ENCODE measurements at regions not wholly inside any gene's neighbourhood (a gene's known extent, or its start where the extent isn't known, plus 50 kb on each side); places are given as distances from the start of the nearest gene placed in this dataset.

DNA sequence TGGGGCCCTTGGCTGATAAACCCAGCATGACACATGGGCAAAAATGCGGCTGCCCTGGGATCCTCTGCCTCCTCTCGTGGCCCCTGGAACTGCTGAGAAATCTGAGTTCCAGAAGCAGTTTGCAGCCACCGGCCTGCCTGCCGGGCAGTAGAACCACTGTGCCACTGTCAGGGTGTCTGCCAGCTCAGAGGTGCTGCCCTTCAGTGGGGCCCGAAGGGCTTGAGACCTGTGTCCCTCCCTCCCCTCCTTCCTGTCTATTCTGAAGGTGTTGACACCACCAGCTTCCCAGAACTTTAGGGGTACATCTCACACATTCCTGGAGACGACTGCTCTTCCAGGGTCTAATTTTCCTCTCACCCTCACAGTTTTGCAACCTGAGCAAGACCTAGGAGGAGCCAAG lies 88.2 kb upstream of the POMGNT2 start:
- TF ChIP-seq, protein P1, sequence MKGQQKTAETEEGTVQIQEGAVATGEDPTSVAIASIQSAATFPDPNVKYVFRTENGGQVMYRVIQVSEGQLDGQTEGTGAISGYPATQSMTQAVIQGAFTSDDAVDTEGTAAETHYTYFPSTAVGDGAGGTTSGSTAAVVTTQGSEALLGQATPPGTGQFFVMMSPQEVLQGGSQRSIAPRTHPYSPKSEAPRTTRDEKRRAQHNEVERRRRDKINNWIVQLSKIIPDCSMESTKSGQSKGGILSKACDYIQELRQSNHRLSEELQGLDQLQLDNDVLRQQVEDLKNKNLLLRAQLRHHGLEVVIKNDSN (IDR thresholded peaks at IDR 0.05), result no peak
- no peak for TF ChIP-seq ZBTB7A (IDR thresholded peaks at IDR 0.05; ENCODE audit: low read depth)
- TF ChIP-seq NFIC (IDR thresholded peaks at IDR 0.05), result no peak
- no peak for TF ChIP-seq TEAD4 (IDR thresholded peaks at IDR 0.05)
- no peak for TF ChIP-seq TCF12 (IDR thresholded peaks at IDR 0.05; ENCODE audit: low read depth)
- no peak for TF ChIP-seq EGR1 (IDR thresholded peaks at IDR 0.05)

DNA sequence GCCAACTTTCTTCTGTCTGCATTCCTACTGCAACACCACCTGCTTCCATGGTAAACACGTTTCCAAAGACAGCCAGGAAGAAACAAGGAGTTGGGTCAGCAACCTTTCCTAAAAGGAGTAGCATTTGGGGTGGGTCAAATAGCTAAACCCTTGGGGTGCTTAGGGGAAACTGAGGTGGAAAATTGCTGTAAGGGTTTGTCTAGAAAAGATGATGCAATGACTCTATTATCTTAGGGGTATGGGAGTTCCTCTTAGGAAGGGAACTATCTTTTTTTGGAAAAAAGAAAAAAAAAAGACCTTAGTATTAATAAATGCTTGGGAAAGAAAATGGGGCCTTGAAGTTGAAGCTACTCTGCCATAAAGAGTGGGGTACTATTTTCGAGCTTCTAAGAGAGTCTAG lies 86.1 kb upstream of the POMGNT2 start:
- no peak for TF ChIP-seq ZBTB7A (IDR thresholded peaks at IDR 0.05; ENCODE audit: low read depth)
- TF ChIP-seq FOXM1 (IDR thresholded peaks at IDR 0.05; ENCODE audit: borderline replicate concordance, low read depth), result no peak
- no peak for TF ChIP-seq TAF1 (IDR thresholded peaks at IDR 0.05; ENCODE audit: low read depth)
- TF ChIP-seq TCF12 (IDR thresholded peaks at IDR 0.05; ENCODE audit: low read depth), result no peak
- TF ChIP-seq, protein P1 (IDR thresholded peaks at IDR 0.05), result no peak
- no peak for TF ChIP-seq CEBPB (IDR thresholded peaks at IDR 0.05)

DNA sequence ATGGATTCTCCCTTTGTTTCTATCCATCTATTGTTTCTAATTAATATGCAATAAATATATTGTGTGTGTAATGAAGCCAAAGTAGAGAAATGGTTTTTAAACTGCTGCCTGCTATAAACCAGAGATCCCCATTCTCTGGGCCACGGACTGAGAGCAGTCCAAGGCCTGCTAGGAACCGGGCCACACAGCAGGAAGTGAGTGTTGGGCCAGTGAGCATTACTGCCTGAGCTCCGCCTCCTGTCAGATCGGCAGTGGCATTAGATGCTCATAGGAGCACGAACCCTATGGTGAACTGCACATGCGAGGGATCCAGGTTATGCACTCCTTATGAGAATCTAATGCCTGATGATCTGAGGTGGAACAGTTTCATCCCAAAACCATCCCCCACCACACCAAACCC lies 85.2 kb upstream of the POMGNT2 start:
- TF ChIP-seq, protein P1 (IDR thresholded peaks at IDR 0.05), result no peak
- TF ChIP-seq RAD21 (IDR thresholded peaks at IDR 0.05; ENCODE audit: low read depth) (no peak), CEBPB (IDR thresholded peaks at IDR 0.05) (no peak), EP300 (IDR thresholded peaks at IDR 0.05; ENCODE audit: borderline replicate concordance) (no peak), TEAD4 (IDR thresholded peaks at IDR 0.05) (no peak), EGR1 (IDR thresholded peaks at IDR 0.05) (no peak), MAX (IDR thresholded peaks at IDR 0.05) (no peak), FOXM1 (IDR thresholded peaks at IDR 0.05; ENCODE audit: borderline replicate concordance, low read depth) (no peak), ZBTB7A (IDR thresholded peaks at IDR 0.05; ENCODE audit: low read depth) (no peak), NFIC (IDR thresholded peaks at IDR 0.05) (no peak), YY1 (IDR thresholded peaks at IDR 0.05; ENCODE audit: low read depth) (no peak), CREB1 (IDR thresholded peaks at IDR 0.05; ENCODE audit: low read depth) (no peak), TAF1 (IDR thresholded peaks at IDR 0.05; ENCODE audit: low read depth) (no peak), TCF12 (IDR thresholded peaks at IDR 0.05; ENCODE audit: low read depth) (no peak), REST (IDR thresholded peaks at IDR 0.05; ENCODE audit: low read depth) (no peak)

- TF ChIP-seq, protein P1 (IDR thresholded peaks at IDR 0.05), result no peak
- TF ChIP-seq TAF1 (IDR thresholded peaks at IDR 0.05; ENCODE audit: low read depth) (no peak), YY1 (IDR thresholded peaks at IDR 0.05; ENCODE audit: low read depth) (no peak), EP300 (IDR thresholded peaks at IDR 0.05; ENCODE audit: borderline replicate concordance) (no peak), REST (IDR thresholded peaks at IDR 0.05; ENCODE audit: low read depth) (no peak), MAX (IDR thresholded peaks at IDR 0.05) (no peak), RAD21 (IDR thresholded peaks at IDR 0.05; ENCODE audit: low read depth) (no peak)
These were observed 84.8 kb upstream of the POMGNT2 start for GRCh38 chr3:43190670-43191069.

DNA sequence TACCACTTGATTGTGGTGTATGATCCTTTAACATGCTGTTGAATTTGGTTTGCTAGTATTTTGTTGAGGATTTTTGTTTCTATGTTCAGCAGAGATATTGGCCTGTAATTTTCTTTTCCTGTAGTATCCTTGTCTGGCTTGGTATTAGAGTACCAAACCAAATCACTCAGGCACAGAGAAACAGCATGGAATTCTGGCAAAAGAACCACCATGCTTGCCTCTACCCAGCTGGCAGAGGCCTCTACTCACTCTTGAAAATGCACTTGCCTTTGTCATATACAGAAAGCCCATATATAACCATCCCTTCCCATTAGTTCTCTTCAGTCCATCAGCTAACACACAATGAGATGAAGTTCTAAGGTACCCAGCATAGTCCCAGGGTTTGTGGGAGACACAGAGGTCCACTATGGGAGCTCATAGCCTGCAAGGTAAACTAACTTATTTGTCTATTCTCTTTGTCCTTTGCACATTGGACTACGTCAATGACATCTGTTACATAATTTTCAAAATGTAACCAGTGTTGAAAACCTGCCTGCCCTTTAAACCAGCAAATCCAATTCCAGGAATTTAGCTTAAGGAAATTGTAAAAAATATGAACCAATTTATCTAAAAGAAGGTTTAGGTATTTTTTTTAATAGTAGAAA lies 82.1 kb upstream of the POMGNT2 start:
- TF ChIP-seq NFIC (IDR thresholded peaks at IDR 0.05), result no peak

GRCh38 chr3:43185983-43186314 lies 80.1 kb upstream of the POMGNT2 start:
- TF ChIP-seq ZBTB7A (IDR thresholded peaks at IDR 0.05; ENCODE audit: low read depth), result no peak
- no peak for TF ChIP-seq FOXM1 (IDR thresholded peaks at IDR 0.05; ENCODE audit: borderline replicate concordance, low read depth)
- no peak for TF ChIP-seq RAD21 (IDR thresholded peaks at IDR 0.05; ENCODE audit: low read depth)
- TF ChIP-seq EGR1 (IDR thresholded peaks at IDR 0.05), result no peak
- TF ChIP-seq CREB1 (IDR thresholded peaks at IDR 0.05; ENCODE audit: low read depth), result no peak
- no peak for TF ChIP-seq NFIC (IDR thresholded peaks at IDR 0.05)
- TF ChIP-seq, protein P1 (IDR thresholded peaks at IDR 0.05), result no peak
- no peak for TF ChIP-seq EP300 (IDR thresholded peaks at IDR 0.05; ENCODE audit: borderline replicate concordance)
- no peak for TF ChIP-seq TAF1 (IDR thresholded peaks at IDR 0.05; ENCODE audit: low read depth)
- TF ChIP-seq CEBPB (IDR thresholded peaks at IDR 0.05), result no peak
- TF ChIP-seq TCF12 (IDR thresholded peaks at IDR 0.05; ENCODE audit: low read depth), result no peak
- no peak for TF ChIP-seq TEAD4 (IDR thresholded peaks at IDR 0.05)
- TF ChIP-seq YY1 (IDR thresholded peaks at IDR 0.05; ENCODE audit: low read depth), result no peak
- no peak for TF ChIP-seq MAX (IDR thresholded peaks at IDR 0.05)

Measured in Ishikawa (cell line).